ENCODE measurements at regions not wholly inside any gene's neighbourhood (a gene's known extent, or its start where the extent isn't known, plus 50 kb on each side); places are given as distances from the start of the nearest gene placed in this dataset.

DNA sequence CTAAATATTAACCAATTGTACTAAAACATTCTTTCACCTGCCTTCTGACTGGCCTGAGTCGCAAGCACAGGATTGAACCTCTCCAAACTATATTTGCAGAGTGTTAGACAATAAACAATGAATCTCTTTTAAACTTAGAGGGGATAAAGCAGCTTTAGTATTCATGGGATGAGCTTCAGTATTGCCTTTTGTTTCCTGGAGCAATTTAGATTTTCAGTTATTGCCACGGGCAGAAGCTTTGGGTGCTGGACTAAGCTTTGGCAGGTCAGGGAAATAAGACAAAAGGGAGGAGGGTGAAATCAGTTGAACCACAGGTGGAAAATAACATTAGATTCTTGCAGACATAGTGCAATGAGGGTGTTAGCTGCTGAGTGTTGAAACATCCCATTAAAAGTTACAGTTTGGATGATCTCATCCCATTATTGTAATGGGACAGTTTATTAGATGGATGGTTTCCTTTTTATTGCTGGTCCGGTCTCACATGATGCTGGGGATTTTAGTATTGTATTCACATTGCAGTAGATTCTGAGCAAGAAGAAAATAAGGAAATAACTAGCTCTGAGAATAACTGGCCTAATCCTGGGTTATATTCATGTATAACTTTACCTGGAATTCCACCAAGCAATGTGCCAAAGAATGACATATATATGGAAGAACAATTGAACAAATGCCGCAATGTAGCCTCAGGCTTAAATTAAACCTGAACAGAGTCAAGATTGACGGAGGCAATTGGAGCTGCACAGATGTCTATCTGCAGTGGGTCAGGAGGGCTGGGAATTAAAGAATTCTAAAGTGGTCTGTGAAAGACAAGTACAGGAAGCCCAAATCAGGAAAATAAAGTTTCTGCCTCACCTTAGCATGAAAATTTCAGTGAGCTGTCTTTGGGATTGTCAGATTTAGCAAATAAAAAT, 1092.8 kb upstream of the SEL1L start:
- no peak for TF ChIP-seq POU2F2 (IDR thresholded peaks at IDR 0.05; ENCODE audit: low read depth, low read length)

GRCh38 chr14:82635915-82636314, 1102.3 kb upstream of the SEL1L start:
- DNase-seq (ENCODE audit: insufficient read length, low spot score) = no peak
- FAIRE-seq = no peak
- TF ChIP-seq POLR2A (IDR thresholded peaks at IDR 0.05; ENCODE audit: low read depth, low read length) (no peak), SPI1 (IDR thresholded peaks at IDR 0.05; ENCODE audit: low read depth, low read length) (no peak), TAF1 (IDR thresholded peaks at IDR 0.05; ENCODE audit: low read depth, low read length) (no peak), PAX5 (IDR thresholded peaks at IDR 0.05; ENCODE audit: insufficient read depth, low read length, severe bottlenecking) (no peak), POLR2AphosphoS5 (IDR thresholded peaks at IDR 0.05; ENCODE audit: low read depth, low read length) (no peak), POU2F2 (IDR thresholded peaks at IDR 0.05; ENCODE audit: low read depth, low read length) (no peak)

More for the DNA sequence above, 1092.8 kb upstream of the SEL1L start:
- DNase-seq (ENCODE audit: insufficient read length, low spot score) (no peak), FAIRE-seq (no peak)

DNA sequence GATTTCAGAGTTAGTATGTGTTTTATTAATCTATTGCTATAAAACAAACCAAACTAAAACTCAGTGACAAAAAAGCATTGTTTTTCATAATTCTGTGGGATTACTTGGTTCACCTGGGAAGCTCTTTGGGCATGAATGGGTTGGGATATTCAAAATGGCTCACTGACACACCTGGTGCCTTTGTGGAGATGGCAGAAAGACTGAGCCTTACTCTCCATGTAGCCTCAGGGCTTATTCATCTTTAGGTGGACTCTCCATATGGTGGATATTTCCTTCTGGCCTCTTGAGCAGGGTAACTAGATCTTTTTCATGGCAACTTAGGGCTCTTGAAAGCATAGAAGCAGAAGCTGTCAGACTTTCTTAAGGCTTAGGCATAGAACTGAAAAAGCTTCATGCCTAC, 1102.8 kb upstream of the SEL1L start:
- TF ChIP-seq PAX5 (IDR thresholded peaks at IDR 0.05; ENCODE audit: insufficient read depth, low read length, severe bottlenecking) (no peak), POU2F2 (IDR thresholded peaks at IDR 0.05; ENCODE audit: low read depth, low read length) (no peak), POLR2AphosphoS5 (IDR thresholded peaks at IDR 0.05; ENCODE audit: low read depth, low read length) (no peak)
- FAIRE-seq (no peak), DNase-seq (ENCODE audit: insufficient read length, low spot score) (no peak)

DNA sequence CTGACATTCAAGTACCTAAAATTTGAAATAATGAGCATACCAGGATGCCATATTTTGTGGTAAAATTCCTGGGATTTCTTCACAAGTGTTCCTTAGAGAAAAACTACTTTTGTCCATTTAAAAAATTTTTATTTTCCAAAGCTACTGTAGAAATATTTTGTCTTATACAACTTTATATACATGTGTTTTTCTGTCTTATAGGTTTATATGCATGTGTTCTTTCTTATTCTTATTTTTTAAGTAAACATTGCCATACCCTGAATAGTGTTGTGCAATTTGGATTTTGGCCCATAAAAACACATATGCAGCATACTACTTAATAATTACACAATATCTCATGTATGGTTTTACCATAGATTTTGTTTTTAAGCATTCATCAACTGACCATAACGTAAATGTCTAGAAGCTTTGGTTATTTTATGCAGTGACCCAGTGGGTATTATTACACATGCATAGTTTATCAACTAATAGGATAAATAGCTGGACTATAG, 1107.4 kb upstream of the SEL1L start:
- TF ChIP-seq POLR2A (IDR thresholded peaks at IDR 0.05; ENCODE audit: low read depth, low read length) (no peak), SPI1 (IDR thresholded peaks at IDR 0.05; ENCODE audit: low read depth, low read length) (no peak), POLR2AphosphoS5 (IDR thresholded peaks at IDR 0.05; ENCODE audit: low read depth, low read length) (no peak)
- FAIRE-seq = no peak
- no peak for DNase-seq (ENCODE audit: insufficient read length, low spot score)

DNA sequence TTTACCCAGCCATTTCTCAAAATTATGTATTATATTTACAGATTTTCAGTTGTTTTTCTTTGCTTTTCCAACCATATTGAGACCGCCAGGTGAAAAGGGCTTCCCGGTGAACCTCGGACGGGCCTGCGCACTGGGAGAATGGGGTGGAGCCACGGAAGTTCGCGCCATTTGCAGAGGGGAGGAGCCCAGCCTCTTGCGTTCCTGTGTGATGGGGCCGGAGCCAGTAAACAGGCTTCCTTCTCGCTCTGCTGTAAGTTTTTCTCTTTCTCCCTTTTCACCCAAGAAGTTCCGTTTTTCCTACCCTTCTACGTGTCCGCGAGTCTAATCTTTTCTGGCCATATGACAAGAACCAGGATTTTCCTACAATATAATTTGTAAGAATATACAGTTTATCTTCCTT, 1108.8 kb upstream of the SEL1L start:
- TF ChIP-seq POLR2A (IDR thresholded peaks at IDR 0.05; ENCODE audit: low read depth, low read length) (no peak), PAX5 (IDR thresholded peaks at IDR 0.05; ENCODE audit: insufficient read depth, low read length, severe bottlenecking) (no peak), SPI1 (IDR thresholded peaks at IDR 0.05; ENCODE audit: low read depth, low read length) (no peak), POU2F2 (IDR thresholded peaks at IDR 0.05; ENCODE audit: low read depth, low read length) (no peak), TAF1 (IDR thresholded peaks at IDR 0.05; ENCODE audit: low read depth, low read length) (no peak)
- FAIRE-seq = no peak
- DNase-seq (ENCODE audit: insufficient read length, low spot score) = no peak

DNA sequence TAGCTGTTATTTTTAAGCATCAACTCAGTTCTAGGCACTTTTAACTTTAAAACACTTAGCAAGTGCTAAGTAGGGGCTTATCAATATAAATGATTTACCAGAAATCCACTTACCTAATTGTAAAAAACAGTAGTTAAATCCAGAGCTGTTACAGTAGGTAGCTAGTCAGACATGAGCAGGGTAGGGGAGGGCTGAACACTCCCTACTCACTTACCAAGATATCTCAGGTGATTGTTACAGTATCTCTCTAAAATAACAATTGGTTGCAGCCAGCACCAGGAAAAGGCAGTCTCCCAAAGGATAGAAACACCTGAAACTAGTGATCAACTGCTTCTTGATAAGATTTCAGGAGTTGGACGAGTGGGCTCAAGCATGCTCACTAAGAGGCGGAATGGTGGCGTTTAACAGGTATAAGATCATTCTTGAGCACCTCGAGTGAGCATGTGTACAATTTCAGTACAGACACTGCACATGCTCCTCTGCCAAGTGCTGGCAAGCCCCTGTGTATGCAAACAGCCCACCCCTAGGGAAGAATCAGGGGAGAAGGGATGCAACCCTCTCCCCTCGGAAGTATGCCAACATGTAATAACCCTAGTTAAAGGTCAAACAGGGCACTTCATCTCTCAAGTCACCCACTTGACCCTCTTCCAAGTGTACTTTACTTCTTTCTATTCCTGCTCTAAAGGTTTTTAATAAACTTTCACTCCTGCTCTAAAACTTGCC, 1113.6 kb upstream of the SEL1L start:
- FAIRE-seq = no peak
- TF ChIP-seq PAX5 (IDR thresholded peaks at IDR 0.05; ENCODE audit: insufficient read depth, low read length, severe bottlenecking) (no peak), POU2F2 (IDR thresholded peaks at IDR 0.05; ENCODE audit: low read depth, low read length) (no peak), POLR2A (IDR thresholded peaks at IDR 0.05; ENCODE audit: low read depth, low read length) (no peak), SPI1 (IDR thresholded peaks at IDR 0.05; ENCODE audit: low read depth, low read length) (no peak), TAF1 (IDR thresholded peaks at IDR 0.05; ENCODE audit: low read depth, low read length) (no peak), POLR2AphosphoS5 (IDR thresholded peaks at IDR 0.05; ENCODE audit: low read depth, low read length) (no peak)
- DNase-seq (ENCODE audit: insufficient read length, low spot score) = no peak

GRCh38 chr14:82655770-82656169, 1122.1 kb upstream of the SEL1L start:
- TF ChIP-seq POU2F2 (IDR thresholded peaks at IDR 0.05; ENCODE audit: low read depth, low read length) = no peak
- no peak for TF ChIP-seq PAX5 (IDR thresholded peaks at IDR 0.05; ENCODE audit: insufficient read depth, low read length, severe bottlenecking)
- no peak for TF ChIP-seq TAF1 (IDR thresholded peaks at IDR 0.05; ENCODE audit: low read depth, low read length)
- no peak for TF ChIP-seq POLR2AphosphoS5 (IDR thresholded peaks at IDR 0.05; ENCODE audit: low read depth, low read length)
- no peak for TF ChIP-seq POLR2A (IDR thresholded peaks at IDR 0.05; ENCODE audit: low read depth, low read length)
- no peak for TF ChIP-seq SPI1 (IDR thresholded peaks at IDR 0.05; ENCODE audit: low read depth, low read length)
- DNase-seq (ENCODE audit: insufficient read length, low spot score) (no peak), FAIRE-seq (no peak)

DNA sequence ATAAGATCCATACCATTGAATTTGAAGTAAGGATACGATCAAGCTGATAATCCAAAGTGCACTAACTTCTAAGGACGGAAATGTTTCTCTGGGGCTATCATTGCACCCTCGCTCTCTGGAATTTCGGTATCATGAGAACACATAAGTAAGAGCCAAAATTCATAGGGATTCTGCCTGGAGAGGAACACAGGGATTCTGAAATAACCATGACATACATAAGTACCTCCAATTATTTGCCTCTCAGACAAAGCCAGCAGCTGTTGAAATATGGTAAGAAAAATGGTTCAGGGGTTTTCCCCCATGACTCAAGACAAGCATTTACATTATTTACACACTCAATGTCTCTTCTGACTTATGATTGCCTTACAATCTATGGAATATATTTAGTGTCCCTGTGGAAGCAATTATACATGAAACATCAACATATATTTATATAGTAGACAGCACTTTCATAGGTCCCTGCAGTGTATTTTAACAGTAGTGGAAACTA, 1123.6 kb upstream of the SEL1L start:
- FAIRE-seq = no peak
- TF ChIP-seq POU2F2 (IDR thresholded peaks at IDR 0.05; ENCODE audit: low read depth, low read length) (no peak), TAF1 (IDR thresholded peaks at IDR 0.05; ENCODE audit: low read depth, low read length) (no peak), POLR2A (IDR thresholded peaks at IDR 0.05; ENCODE audit: low read depth, low read length) (no peak), POLR2AphosphoS5 (IDR thresholded peaks at IDR 0.05; ENCODE audit: low read depth, low read length) (no peak), PAX5 (IDR thresholded peaks at IDR 0.05; ENCODE audit: insufficient read depth, low read length, severe bottlenecking) (no peak), SPI1 (IDR thresholded peaks at IDR 0.05; ENCODE audit: low read depth, low read length) (no peak)
- no peak for DNase-seq (ENCODE audit: insufficient read length, low spot score)

GRCh38 chr14:82661258-82661657, 1127.6 kb upstream of the SEL1L start:
- no peak for FAIRE-seq
- no peak for TF ChIP-seq POLR2AphosphoS5 (IDR thresholded peaks at IDR 0.05; ENCODE audit: low read depth, low read length)
- TF ChIP-seq TAF1 (IDR thresholded peaks at IDR 0.05; ENCODE audit: low read depth, low read length) = no peak
- no peak for TF ChIP-seq POLR2A (IDR thresholded peaks at IDR 0.05; ENCODE audit: low read depth, low read length)
- TF ChIP-seq POU2F2 (IDR thresholded peaks at IDR 0.05; ENCODE audit: low read depth, low read length) = no peak
- TF ChIP-seq SPI1 (IDR thresholded peaks at IDR 0.05; ENCODE audit: low read depth, low read length) = no peak
- TF ChIP-seq PAX5 (IDR thresholded peaks at IDR 0.05; ENCODE audit: insufficient read depth, low read length, severe bottlenecking) = no peak
- no peak for DNase-seq (ENCODE audit: insufficient read length, low spot score)

Measured in GM12891 (cell line).